ENCODE measurements at regions not wholly inside any gene's neighbourhood (a gene's known extent, or its start where the extent isn't known, plus 50 kb on each side); places are given as distances from the start of the nearest gene placed in this dataset.

DNA sequence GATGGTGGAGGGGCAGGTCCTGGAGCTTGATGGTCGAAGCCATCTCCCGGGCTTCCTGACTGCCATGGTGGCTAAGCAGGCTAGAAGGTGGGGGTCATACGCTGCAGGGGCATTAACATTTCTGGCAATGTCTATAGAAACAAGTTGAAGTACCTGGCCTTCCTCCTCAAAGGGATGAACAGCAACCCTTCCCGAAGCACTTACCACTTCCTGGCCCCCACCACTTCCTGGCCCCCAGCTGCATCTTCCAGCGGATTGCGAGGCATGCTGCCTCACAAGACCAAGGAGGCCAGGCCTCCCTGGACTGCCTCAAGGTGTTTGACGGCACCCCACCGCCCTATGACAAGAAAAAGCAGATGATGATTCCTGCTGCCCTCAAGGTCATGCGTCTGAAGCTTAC lies 97.0 kb upstream of the MOCS2 start:
- TF ChIP-seq, protein P1, sequence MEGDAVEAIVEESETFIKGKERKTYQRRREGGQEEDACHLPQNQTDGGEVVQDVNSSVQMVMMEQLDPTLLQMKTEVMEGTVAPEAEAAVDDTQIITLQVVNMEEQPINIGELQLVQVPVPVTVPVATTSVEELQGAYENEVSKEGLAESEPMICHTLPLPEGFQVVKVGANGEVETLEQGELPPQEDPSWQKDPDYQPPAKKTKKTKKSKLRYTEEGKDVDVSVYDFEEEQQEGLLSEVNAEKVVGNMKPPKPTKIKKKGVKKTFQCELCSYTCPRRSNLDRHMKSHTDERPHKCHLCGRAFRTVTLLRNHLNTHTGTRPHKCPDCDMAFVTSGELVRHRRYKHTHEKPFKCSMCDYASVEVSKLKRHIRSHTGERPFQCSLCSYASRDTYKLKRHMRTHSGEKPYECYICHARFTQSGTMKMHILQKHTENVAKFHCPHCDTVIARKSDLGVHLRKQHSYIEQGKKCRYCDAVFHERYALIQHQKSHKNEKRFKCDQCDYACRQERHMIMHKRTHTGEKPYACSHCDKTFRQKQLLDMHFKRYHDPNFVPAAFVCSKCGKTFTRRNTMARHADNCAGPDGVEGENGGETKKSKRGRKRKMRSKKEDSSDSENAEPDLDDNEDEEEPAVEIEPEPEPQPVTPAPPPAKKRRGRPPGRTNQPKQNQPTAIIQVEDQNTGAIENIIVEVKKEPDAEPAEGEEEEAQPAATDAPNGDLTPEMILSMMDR (IDR thresholded peaks at IDR 0.05), result no peak
- no peak for TF ChIP-seq POLR2A (IDR thresholded peaks at IDR 0.05)

All from heart left ventricle (tissue), 13 donors.